HUDEP-2 (cell line): ENCODE measurements at regions not wholly inside any gene's neighbourhood (a gene's known extent, or its start where the extent isn't known, plus 50 kb on each side); places are given as distances from the start of the nearest gene placed in this dataset.

Experiments used
- DNase-seq, 76 experiments: peaks; one replicate each; lab custom pipeline; 2025; ENCODE audit not compliant: unreplicated experiment in 76 of 76; lab: John Stamatoyannopoulos, UW

GRCh38 chr21:41596241-41596925 is 88.4 kb upstream of the TMPRSS2 start:
- DNase-seq, result no peak

- DNase-seq, result no peak
These were observed 86.3 kb upstream of the TMPRSS2 start for GRCh38 chr21:41594268-41594667.

- no peak for DNase-seq
These were observed 85.8 kb upstream of the TMPRSS2 start for GRCh38 chr21:41593760-41594138.

GRCh38 chr21:41593051-41593759 is 85.2 kb upstream of the TMPRSS2 start:
- no peak for DNase-seq

GRCh38 chr21:41589620-41590175 is 81.7 kb upstream of the TMPRSS2 start:
- DNase-seq, result no peak

- DNase-seq, result no peak
These were observed 81.2 kb upstream of the TMPRSS2 start for GRCh38 chr21:41589131-41589530.

- no peak for DNase-seq
These were observed 77.4 kb upstream of the TMPRSS2 start for GRCh38 chr21:41585199-41585994.

GRCh38 chr21:41584603-41585176 is 76.7 kb upstream of the TMPRSS2 start:
- no peak for DNase-seq

GRCh38 chr21:41583274-41583790 is 75.4 kb upstream of the TMPRSS2 start:
- DNase-seq, result no peak

- no peak for DNase-seq
These were observed 74.9 kb upstream of the TMPRSS2 start for GRCh38 chr21:41582866-41583265.

- DNase-seq, result no peak
These were observed 74.4 kb upstream of the TMPRSS2 start for GRCh38 chr21:41582298-41582840.

GRCh38 chr21:41581592-41582228 is 73.8 kb upstream of the TMPRSS2 start:
- no peak for DNase-seq

- no peak for DNase-seq
These were observed 73.0 kb upstream of the TMPRSS2 start for GRCh38 chr21:41580758-41581554.

GRCh38 chr21:41579692-41580091 is 71.7 kb upstream of the TMPRSS2 start:
- DNase-seq, result no peak

GRCh38 chr21:41578716-41579115 is 70.8 kb upstream of the TMPRSS2 start:
- DNase-seq, result no peak

GRCh38 chr21:41578083-41578482 is 70.1 kb upstream of the TMPRSS2 start:
- no peak for DNase-seq

GRCh38 chr21:41576013-41576615 is 68.2 kb upstream of the TMPRSS2 start:
- DNase-seq, result no peak

- DNase-seq, result no peak
These were observed 66.1 kb upstream of the TMPRSS2 start for GRCh38 chr21:41573902-41574690.
